ENCODE measurements at regions not wholly inside any gene's neighbourhood (a gene's known extent, or its start where the extent isn't known, plus 50 kb on each side); places are given as distances from the start of the nearest gene placed in this dataset.

GRCh38 chrX:130974323-130974722, 71.3 kb upstream of the ENOX2 start:
- no peak for DNase-seq

GRCh38 chrX:130975947-130976346, 72.9 kb upstream of the ENOX2 start:
- DNase-seq, result peak; percentile 11

- DNase-seq, result no peak
Measured at GRCh38 chrX:130981836-130982235, 76.3 kb upstream of the ARHGAP36 start.

GRCh38 chrX:130984782-130985181, 73.4 kb upstream of the ARHGAP36 start:
- DNase-seq, result no peak

- DNase-seq, result no peak
Measured at GRCh38 chrX:130987241-130987640, 70.9 kb upstream of the ARHGAP36 start.

GRCh38 chrX:130990723-130991122, 67.4 kb upstream of the ARHGAP36 start:
- no peak for DNase-seq

GRCh38 chrX:130994671-130995070, 63.5 kb upstream of the ARHGAP36 start:
- DNase-seq, result no peak

- DNase-seq, result no peak
Measured at GRCh38 chrX:130995439-130995838, 62.7 kb upstream of the ARHGAP36 start.

- no peak for DNase-seq
Measured at GRCh38 chrX:130997314-130997713, 60.8 kb upstream of the ARHGAP36 start.

GRCh38 chrX:130999360-130999759, 58.8 kb upstream of the ARHGAP36 start:
- no peak for DNase-seq

Data from activated naive CD4-positive, alpha-beta T cell treated with anti-CD3 and anti-CD28 coated beads, Interleukin-2, amount 50 U/mL, for 16 hours (primary cell).